Natural killer cell treated with Interleukin-12 subunit alpha and Interleukin-12 subunit beta and Interleukin-15 and Interleukin-18, amount 100 ng/mL, for 72 hours (primary cell): ENCODE measurements at regions not wholly inside any gene's neighbourhood (a gene's known extent, or its start where the extent isn't known, plus 50 kb on each side); places are given as distances from the start of the nearest gene placed in this dataset.
"Not testable (repeated sequence)": the region's sequence is repeated elsewhere in the genome, so short reads cannot be mapped to it uniquely, and the experiment has no call there.

Experiments
- ATAC-seq, 2 donors: fragments of 150-1000 bp; cut with Tn5 transposase in 1 of 2; sonication (Bioruptor Pico), chemical (Tn5 transposase) in 1 of 2; 2 replicates each; pipeline ENCODE4 v1.10.0; 2021
- DNase-seq: peaks from one replicate; pipeline ENCODE4 v3.0.0; 2022; ENCODE audit warnings: low spot score
- H3K27ac Mint-ChIP-seq, 2 donors: 1 replicate in 1 of 2; 2 replicates in 1 of 2; pipeline ENCODE4 v1.8.0; 2022; ENCODE audit warnings: mixed read lengths in 2 of 2, mild to moderate bottlenecking in 1 of 2, moderate library complexity in 1 of 2
- H3K27me3 Mint-ChIP-seq, 2 donors: 1 replicate in 1 of 2; 2 replicates in 1 of 2; pipeline ENCODE4 v1.8.0; 2022; ENCODE audit warnings: mixed read lengths in 2 of 2
- H3K36me3 Mint-ChIP-seq: one replicate; pipeline ENCODE4 v1.8.0; 2022; ENCODE audit warnings: mixed read lengths
- H3K4me1 Mint-ChIP-seq, 2 donors: 1 replicate in 1 of 2; 2 replicates in 1 of 2; pipeline ENCODE4 v1.8.0; 2022; ENCODE audit warnings: low read depth in 2 of 2, mixed read lengths in 2 of 2, mild to moderate bottlenecking in 1 of 2
- H3K4me3 Mint-ChIP-seq: one replicate; pipeline ENCODE4 v1.8.0; 2022; ENCODE audit warnings: mixed read lengths
- H3K9me3 Mint-ChIP-seq: 2 replicates; pipeline ENCODE4 v1.8.0; 2022; ENCODE audit warnings: mixed read lengths

DNA sequence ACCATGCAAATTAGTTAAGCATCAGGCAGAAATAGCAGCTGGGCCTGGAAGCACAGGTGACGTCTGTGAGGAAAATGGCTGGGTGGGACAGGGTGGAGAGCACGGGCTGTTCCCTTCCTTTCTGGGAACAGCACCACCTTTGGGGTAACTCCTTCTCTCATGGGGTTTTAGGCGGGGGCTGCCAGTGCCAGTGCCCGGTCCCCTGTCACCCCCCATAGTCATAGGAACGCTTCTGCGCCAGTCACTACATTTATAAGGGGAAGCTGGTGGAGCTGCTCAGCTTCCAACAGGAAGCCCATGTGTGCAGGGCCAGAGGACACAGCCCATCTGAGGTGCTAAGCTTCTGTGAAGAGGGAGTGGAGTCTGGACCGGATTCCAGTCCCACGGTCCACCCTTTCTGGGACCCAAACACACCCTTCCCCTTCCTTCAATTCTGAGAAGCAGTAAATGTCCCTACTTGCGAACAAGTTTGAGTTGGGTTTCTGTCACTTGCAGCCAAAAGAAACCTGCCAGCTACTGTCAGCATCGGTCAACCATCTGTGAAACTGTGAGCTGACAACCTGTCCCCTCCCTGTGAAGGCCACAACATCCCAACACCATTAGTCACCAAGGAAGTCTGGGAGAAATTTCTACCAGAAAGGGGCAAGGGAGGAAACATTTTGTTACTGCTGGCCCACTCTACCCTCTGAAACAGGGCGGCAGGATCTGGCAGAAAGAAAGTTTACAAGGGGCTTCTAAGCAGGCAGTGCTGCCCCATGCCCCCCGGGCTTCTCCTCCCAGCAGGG, 86.0 kb upstream of the AMZ2 start:
- no peaks in the 10 kb centered on the region for H3K27me3 Mint-ChIP-seq
- H3K9me3 Mint-ChIP-seq, result no peaks in the 10 kb centered on the region
- peaks cover 0 to 3% of the 10 kb centered on the region in 2 donors for H3K4me1 Mint-ChIP-seq
- no peak overlapping the region for H3K27ac Mint-ChIP-seq
- H3K36me3 Mint-ChIP-seq, result no peaks in the 10 kb centered on the region
- ATAC-seq, result no peak
- H3K4me3 Mint-ChIP-seq, result no peak overlapping the region
- DNase-seq, result no peak

DNA sequence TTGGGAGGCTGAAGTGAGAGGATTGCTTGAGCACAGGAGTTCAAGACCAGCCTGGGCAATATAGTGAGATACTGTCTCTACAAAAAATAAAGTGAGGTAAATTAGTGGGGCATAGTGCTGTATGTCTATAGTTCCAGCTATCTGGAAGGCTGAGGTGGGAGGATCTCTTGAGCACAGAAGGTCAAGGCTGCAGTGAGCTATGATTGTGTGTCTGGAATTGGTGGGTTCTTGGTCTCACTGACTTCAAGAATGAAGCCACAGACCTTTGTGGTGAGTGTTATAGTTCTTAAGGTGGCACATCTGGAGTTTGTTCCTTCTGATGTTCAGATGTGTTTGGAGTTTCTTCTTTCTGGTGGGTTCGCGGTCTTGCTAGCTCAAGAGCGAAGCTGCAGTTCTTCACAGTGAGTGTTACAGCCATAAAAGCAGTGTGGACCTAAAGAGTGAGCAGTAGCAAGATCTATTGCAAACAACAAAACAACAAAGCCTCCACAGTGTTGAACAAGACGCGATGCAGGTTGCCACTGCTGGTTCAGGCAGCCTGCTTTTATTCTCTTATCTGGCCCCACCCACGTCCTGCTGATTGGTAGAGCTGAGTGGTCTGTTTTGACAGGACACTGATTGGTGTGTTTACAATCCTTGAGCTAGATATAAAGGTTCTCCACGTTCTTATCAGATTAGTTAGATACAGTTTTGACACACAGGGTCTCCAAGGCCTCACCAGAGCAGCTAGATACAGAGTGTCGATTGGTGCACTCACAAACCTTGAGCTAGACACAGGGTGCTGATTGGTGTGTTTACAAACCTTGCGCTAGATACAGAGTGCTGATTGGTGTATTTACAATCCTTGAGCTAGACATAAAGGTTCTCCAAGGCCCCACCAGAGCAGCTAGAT, 79.3 kb upstream of the AMZ2 start:
- not testable (repeated sequence) for ATAC-seq, H3K36me3 Mint-ChIP-seq, H3K4me3 Mint-ChIP-seq, H3K27me3 Mint-ChIP-seq, H3K9me3 Mint-ChIP-seq, DNase-seq
- H3K4me1 Mint-ChIP-seq, result peaks cover 0 to 13% of the 10 kb centered on the region in 2 donors
- H3K27ac Mint-ChIP-seq, result peak overlapping the region in 1 of 2 donors; percentile 32

DNA sequence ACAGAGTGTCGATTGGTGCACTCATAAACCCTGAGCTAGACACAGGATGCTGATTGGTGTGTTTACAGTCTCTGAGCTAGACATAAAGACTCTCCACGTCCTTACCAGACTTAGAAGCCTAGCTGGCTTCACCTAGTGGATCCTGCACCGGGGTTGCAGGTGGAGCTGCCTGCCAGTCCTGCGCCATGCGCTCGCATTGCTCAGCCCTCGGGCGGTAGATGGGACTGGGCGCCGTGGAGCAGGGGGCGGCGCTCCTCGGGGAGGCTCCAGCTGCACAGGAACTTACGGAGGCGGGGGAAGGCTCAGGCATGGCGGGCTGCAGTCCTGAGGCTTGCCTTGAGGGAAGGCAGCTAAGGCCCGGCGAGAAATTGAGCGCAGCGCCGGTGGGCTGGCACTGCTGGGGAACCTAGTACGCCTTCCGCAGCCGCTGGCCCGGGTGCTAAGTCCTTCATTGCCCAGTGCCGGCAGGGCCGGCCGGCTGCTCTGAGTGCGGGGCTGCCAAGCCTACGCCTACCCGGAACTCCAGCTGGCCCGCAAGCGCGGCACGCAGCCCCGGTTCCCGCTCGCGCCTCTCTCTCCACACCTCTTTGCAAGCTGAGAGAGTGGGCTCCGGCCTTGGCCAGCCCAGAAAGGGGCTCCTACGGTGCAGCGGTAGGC, 78.5 kb upstream of the AMZ2 start:
- H3K27me3 Mint-ChIP-seq, H3K4me3 Mint-ChIP-seq, DNase-seq, H3K9me3 Mint-ChIP-seq, ATAC-seq, H3K36me3 Mint-ChIP-seq: not testable (repeated sequence)
- H3K4me1 Mint-ChIP-seq, result peaks cover 0 to 13% of the 10 kb centered on the region in 2 donors
- H3K27ac Mint-ChIP-seq, result peak overlapping the region in 1 of 2 donors; percentile 32

DNA sequence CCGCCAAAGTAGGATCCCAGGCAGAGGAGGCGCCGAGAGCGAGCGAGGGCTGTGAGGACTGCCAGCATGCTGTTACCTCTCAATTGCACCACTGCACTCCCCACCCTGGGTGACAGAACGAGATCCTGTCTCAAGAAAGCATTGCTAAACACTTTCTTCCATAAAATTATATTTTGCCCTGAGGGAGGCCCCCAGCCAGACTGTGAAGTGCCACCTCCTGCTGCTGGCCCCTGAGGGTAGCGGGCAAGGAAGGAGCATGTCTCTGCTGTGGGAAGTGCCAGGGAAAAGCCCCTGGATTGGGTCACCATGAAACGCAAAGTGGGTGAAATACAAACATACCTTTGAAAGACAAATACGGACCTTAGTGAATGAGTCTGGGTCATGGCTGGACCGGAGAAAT, 78.0 kb upstream of the AMZ2 start:
- DNase-seq, result no peak
- no peak overlapping the region for H3K4me3 Mint-ChIP-seq
- no peak for ATAC-seq
- no peaks in the 10 kb centered on the region for H3K36me3 Mint-ChIP-seq
- H3K27ac Mint-ChIP-seq, result no peak overlapping the region
- peaks cover 0 to 13% of the 10 kb centered on the region in 2 donors for H3K4me1 Mint-ChIP-seq
- no peaks in the 10 kb centered on the region for H3K9me3 Mint-ChIP-seq
- H3K27me3 Mint-ChIP-seq, result no peaks in the 10 kb centered on the region

DNA sequence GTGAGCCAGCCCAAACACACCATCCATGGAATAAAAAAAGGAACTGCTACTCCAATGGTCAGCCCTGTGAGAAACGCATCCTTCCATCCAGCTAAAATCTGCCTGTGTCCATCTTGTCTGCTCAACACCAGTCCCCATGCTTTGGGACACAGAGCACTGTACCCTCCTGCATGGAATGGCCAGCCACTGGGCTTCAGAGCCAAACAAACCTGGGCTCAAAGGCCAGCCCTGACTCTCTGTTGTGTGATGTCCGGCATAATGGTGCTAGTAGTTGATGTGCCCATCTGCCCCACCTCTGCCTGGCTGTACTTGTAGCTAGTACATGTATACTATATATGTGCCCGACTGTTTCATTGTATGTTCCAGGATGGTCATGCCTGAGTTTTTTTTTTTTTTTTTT, 77.6 kb upstream of the AMZ2 start:
- no peaks in the 10 kb centered on the region for H3K27me3 Mint-ChIP-seq
- H3K27ac Mint-ChIP-seq, result no peak overlapping the region
- DNase-seq (no peak), ATAC-seq (no peak)
- peaks cover 0 to 10% of the 10 kb centered on the region in 2 donors for H3K4me1 Mint-ChIP-seq
- no peaks in the 10 kb centered on the region for H3K36me3 Mint-ChIP-seq
- H3K9me3 Mint-ChIP-seq, result no peaks in the 10 kb centered on the region
- H3K4me3 Mint-ChIP-seq, result no peak overlapping the region

DNA sequence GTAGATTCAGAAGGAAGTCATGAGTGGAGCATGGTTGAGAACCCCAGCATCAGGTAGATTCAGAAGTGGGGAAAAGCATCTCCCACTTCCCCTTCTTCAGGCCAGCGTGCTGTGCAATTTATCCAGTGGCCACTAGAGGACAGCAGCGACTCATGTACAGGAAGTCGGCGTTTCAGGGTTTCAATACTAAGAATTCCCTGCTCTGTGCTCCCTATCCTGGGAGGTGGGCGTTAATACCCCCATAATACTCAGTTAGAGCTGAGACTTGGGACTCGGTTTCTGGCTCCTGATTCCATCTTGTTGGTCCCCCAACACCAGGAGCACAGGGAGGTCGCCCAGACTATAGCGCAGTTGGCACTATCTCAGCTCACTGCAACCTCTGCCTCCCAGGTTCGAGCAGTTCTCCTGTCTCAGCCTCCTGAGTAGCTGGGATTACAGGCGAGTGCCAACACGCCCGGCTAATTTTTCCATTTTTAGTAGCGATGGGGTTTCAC, 75.3 kb upstream of the AMZ2 start:
- peak; percentile 67 to 80 for ATAC-seq
- Mint-ChIP-seq H3K4me3 (no peak overlapping the region), H3K27me3 (peaks cover 0 to 3% of the 10 kb centered on the region in 2 donors), H3K9me3 (no peaks in the 10 kb centered on the region), H3K36me3 (no peaks in the 10 kb centered on the region), H3K27ac (no peak overlapping the region), H3K4me1 (peaks cover 0 to 18% of the 10 kb centered on the region in 2 donors)
- peak; percentile 81 for DNase-seq

DNA sequence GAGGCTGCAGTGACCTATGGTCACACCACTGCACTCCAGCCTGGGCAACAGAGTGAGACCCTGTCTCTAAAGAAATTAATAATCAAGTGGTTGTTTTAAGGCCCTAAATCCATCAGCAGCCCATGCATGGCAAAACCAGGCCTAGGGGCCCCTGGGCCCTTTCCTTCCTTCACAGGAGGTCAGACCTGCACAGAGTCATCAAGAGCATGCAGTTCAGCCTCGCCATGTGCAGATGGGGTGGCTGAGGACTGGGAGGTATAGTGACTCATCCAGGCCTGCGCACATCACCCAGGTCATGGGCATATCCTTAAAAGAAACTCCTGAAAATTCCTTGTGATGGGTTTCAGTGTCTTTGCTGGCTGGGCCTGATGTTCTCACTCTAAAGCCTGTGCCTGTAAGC, 72.4 kb upstream of the AMZ2 start:
- Mint-ChIP-seq H3K4me1 (peaks cover 2 to 11% of the 10 kb centered on the region in 2 donors), H3K27me3 (peaks cover 0 to 3% of the 10 kb centered on the region in 2 donors), H3K9me3 (no peaks in the 10 kb centered on the region), H3K36me3 (no peaks in the 10 kb centered on the region), H3K27ac (no peak overlapping the region), H3K4me3 (no peak overlapping the region)
- DNase-seq (no peak), ATAC-seq (no peak)

DNA sequence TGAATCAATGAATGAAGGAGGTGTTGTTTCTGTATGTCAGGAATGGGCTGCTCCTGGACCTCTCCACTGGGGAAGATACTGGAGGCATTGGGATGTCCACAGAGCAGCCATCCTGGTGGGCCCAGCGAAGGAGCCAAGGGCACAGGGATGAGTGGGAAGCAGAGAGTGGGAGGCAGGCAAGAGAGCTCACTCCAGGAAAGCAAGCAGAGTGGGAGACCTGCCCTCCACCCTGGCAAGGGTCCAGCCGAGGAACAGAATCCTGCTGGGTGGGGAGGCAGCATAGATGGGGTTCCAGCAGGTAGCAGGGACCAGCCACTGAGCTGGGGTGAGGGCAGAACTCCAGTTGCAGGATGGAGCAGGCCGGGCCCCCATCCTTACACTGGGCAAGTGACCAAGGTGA, 71.9 kb upstream of the AMZ2 start:
- no peaks in the 10 kb centered on the region for H3K36me3 Mint-ChIP-seq
- no peak overlapping the region for H3K27ac Mint-ChIP-seq
- H3K4me3 Mint-ChIP-seq, result no peak overlapping the region

DNA sequence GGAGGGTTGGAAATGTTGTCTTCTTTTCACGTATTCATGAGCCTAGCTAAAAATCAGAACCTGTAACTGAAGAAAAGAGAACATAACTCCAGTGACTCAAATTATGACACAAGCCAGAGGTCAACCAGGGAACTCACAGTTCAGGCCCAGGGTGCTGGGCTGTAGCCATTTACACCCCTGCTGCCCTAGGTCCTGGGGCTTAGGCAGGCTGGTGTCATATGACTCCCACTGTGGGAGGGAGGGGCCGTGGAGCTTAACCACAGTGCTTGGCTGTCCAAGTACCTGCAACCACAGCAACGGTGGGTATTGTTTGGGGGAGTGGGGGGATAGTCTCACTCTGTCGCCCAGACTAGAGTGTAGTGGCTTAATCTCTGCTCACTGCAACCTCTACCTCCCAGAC, 71.1 kb upstream of the AMZ2 start:
- Mint-ChIP-seq H3K36me3 (no peaks in the 10 kb centered on the region), H3K4me3 (no peak overlapping the region), H3K9me3 (no peaks in the 10 kb centered on the region), H3K27me3 (peaks cover 0 to 3% of the 10 kb centered on the region in 2 donors), H3K4me1 (peaks cover 11 to 17% of the 10 kb centered on the region in 2 donors), H3K27ac (no peak overlapping the region)
- DNase-seq, result no peak
- no peak for ATAC-seq

More for the DNA sequence above, 71.9 kb upstream of the AMZ2 start:
- DNase-seq, result no peak
- Mint-ChIP-seq H3K9me3 (no peaks in the 10 kb centered on the region), H3K4me1 (peaks cover 7 to 16% of the 10 kb centered on the region in 2 donors), H3K27me3 (peaks cover 0 to 3% of the 10 kb centered on the region in 2 donors)
- ATAC-seq, result no peak

DNA sequence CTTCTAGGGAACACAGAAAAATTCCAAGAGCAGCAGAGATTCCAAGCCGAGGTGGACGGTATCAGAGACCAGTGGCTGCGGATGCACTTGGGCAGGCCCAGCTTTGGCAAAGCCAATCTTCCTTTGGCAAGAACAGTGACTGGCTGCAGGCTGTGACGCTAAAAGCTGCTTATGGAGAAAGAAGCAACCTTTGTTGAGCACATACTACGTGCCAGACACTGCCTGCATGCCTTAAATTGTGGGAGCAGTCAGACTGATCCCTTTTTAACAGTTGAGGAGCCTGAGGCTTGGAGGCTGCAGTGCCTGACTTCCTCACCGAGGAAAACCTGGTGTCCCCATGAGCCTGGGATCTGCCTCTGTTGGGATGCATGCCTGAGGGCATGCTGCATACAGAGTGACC, 69.0 kb upstream of the AMZ2 start:
- Mint-ChIP-seq H3K9me3 (no peaks in the 10 kb centered on the region), H3K36me3 (no peaks in the 10 kb centered on the region), H3K4me1 (peaks cover 20 to 28% of the 10 kb centered on the region in 2 donors), H3K27me3 (peaks cover 0 to 3% of the 10 kb centered on the region in 2 donors), H3K4me3 (no peak overlapping the region), H3K27ac (no peak overlapping the region)
- ATAC-seq, result no peak
- DNase-seq, result no peak

DNA sequence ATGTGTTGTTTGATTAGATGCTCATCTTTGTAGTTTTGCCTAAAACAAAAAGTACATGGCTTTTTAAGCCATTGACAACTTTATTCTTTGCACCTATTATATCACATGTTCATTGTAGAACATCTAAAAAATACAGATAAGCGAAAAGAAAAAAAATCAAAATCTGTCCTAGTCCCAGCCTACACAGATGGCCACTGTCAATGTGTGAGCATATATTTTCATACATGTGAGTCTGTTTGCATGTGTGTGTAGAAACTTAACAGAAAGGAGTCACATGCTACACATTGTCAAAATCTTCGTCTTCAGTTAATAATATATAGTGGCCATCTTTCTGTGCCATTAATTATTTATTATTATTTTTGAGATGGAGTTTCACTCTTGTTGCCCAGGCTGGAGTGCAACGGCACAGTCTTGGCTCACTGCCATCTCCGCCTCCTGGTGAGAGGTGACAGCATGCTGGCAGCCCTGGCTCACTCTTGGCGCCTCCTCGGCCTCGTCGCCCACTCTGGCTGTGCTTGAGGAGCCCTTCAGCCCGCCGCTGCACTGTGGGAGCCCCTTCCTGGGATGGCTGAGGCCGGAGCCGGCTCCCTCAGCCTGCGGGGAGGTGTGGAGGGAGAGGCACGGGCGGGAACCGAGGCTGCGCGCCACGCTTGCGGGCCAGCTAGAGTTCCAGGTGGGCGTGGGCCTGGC, 68.5 kb upstream of the AMZ2 start:
- H3K27me3 Mint-ChIP-seq, result peaks cover 0 to 3% of the 10 kb centered on the region in 2 donors
- H3K27ac Mint-ChIP-seq, result no peak overlapping the region
- H3K9me3 Mint-ChIP-seq, result no peaks in the 10 kb centered on the region
- ATAC-seq (no peak), DNase-seq (peak; percentile 50)
- no peak overlapping the region for H3K4me3 Mint-ChIP-seq
- peaks cover 26 to 34% of the 10 kb centered on the region in 2 donors for H3K4me1 Mint-ChIP-seq
- H3K36me3 Mint-ChIP-seq, result no peaks in the 10 kb centered on the region

DNA sequence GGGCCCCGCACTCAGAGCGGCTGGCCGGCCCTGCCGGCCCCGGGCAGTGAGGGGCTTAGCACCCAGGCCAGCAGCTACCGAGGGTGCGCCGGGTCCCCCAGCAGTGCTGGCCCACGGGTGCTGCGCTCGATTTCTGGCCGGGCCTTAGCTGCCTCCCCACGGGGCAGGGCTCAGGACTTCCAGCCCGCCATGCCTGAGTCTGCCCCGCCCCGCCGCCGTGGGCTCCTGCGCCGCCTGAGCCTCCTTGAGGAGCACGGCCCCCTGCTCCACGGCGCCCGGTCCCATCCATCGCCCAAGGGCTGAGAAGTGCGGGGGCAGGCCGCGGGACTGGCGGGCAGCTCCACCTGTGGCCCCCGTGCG, 67.9 kb upstream of the AMZ2 start:
- Mint-ChIP-seq H3K27me3 (peaks cover 0 to 3% of the 10 kb centered on the region in 2 donors), H3K9me3 (no peaks in the 10 kb centered on the region), H3K36me3 (no peaks in the 10 kb centered on the region), H3K27ac (no peak overlapping the region), H3K4me3 (no peak overlapping the region), H3K4me1 (peaks cover 31 to 39% of the 10 kb centered on the region in 2 donors)
- ATAC-seq (no peak), DNase-seq (peak; percentile 49)

DNA sequence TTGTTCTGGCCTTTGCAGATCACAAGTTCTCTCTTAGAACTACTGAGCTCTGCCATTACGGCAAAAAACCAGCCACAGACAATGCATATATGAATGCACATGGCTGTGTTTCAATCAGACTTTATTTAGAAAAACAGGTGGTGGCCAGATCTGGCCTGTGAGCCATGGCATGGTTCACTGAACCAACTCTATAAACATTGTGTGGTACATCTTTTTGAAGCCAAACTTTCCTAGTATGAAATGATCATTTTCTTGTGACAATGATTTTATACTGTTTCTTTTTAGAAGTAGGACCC, 65.9 kb upstream of the AMZ2 start:
- no peaks in the 10 kb centered on the region for H3K27me3 Mint-ChIP-seq

More for the DNA sequence above, 65.9 kb upstream of the AMZ2 start:
- Mint-ChIP-seq H3K9me3 (no peaks in the 10 kb centered on the region), H3K27ac (no peak overlapping the region), H3K4me1 (peaks cover 40 to 43% of the 10 kb centered on the region in 2 donors), H3K36me3 (no peaks in the 10 kb centered on the region), H3K4me3 (no peak overlapping the region)
- ATAC-seq (no peak), DNase-seq (peak; percentile 16)
